A549 (cell line): ENCODE measurements at regions not wholly inside any gene's neighbourhood (a gene's known extent, or its start where the extent isn't known, plus 50 kb on each side); places are given as distances from the start of the nearest gene placed in this dataset.

Experiments used
- CHD4 ChIP-seq: fragments of 200-600 bp; sonication (generic); IDR thresholded peaks from 2 replicates; pipeline ENCODE4 v1.6.1; 2016; ENCODE audit warnings: antibody characterized with exemption, mild to moderate bottlenecking, borderline replicate concordance
- CTCF ChIP-seq: fragments of >200 bp; sonication (Bioruptor Twin); formaldehyde crosslinking; IDR thresholded peaks from 3 replicates; pipeline ENCODE4 v1.5.1; 2016
- ELK1 ChIP-seq: fragments of 150-350 bp; IDR thresholded peaks from 2 replicates; pipeline ENCODE4 v1.6.1; 2014; ENCODE audit warnings: low read depth, mild to moderate bottlenecking, low read length
- KDM1A ChIP-seq: fragments of 200-600 bp; sonication (generic); IDR thresholded peaks from 2 replicates; pipeline ENCODE4 v1.6.1; 2016; ENCODE audit warnings: low read depth, mild to moderate bottlenecking
- MYC ChIP-seq: IDR thresholded peaks from 2 replicates; pipeline ENCODE4 v1.6.1; 2012; ENCODE audit warnings: mild to moderate bottlenecking, inconsistent platforms, low read length, improper control_type of control experiment, borderline replicate concordance
- NR3C1 ChIP-seq: fragments of >200 bp; sonication (Bioruptor Twin); formaldehyde crosslinking; IDR thresholded peaks from 3 replicates; pipeline ENCODE4 v1.6.1; 2017
- POLR2A ChIP-seq: IDR thresholded peaks from 2 replicates; pipeline ENCODE4 v1.6.1; 2012; ENCODE audit warnings: mild to moderate bottlenecking, low read length
- RCOR1 ChIP-seq: fragments of 150-350 bp; IDR thresholded peaks from 2 replicates; pipeline ENCODE4 v1.6.1; 2014; ENCODE audit warnings: antibody characterized with exemption, low read length, low read depth
- REST ChIP-seq: fragments of 200-600 bp; sonication (generic); IDR thresholded peaks from 2 replicates; pipeline ENCODE4 v1.6.1; 2016; ENCODE audit warnings: antibody characterized with exemption, mild to moderate bottlenecking, moderate library complexity
- USF2 ChIP-seq: fragments of 450-650 bp; IDR thresholded peaks from 2 replicates; pipeline ENCODE4 v1.6.1; 2014; ENCODE audit warnings: antibody characterized with exemption

GRCh38 chr9:2267181-2267745 is 252.1 kb downstream of the SMARCA2 start:
- TF ChIP-seq POLR2A (no peak), CTCF (no peak), ELK1 (no peak), CHD4 (no peak), REST (no peak), USF2 (no peak), KDM1A (no peak), NR3C1 (no peak), MYC (no peak), RCOR1 (no peak)
